HCT116 (cell line): ENCODE measurements at regions not wholly inside any gene's neighbourhood (a gene's known extent, or its start where the extent isn't known, plus 50 kb on each side); places are given as distances from the start of the nearest gene placed in this dataset.

Experiments used
- ATAC-seq: fragments of 200-7000 bp; cut with Tn5 transposase; 2 replicates; pipeline ENCODE4 v1.9.1; 2020; ENCODE audit warnings: mild to moderate bottlenecking, moderate library complexity
- BruUV-seq: library from RNA; stranded (reverse); fragments of 400-500 nt; replicated peaks from 2 replicates; lab custom pipeline; 2021; lab: Mats Ljungman, UMichigan
- CTCF ChIA-PET: fragments of 300-600 bp; sonication (Branson Sonifier 250); formaldehyde crosslinking; loops from one replicate; lab custom pipeline; 2021; ENCODE audit warnings: antibody characterized with exemption; lab: Charles Lee
- POLR2A ChIA-PET: fragments of 300-600, 350-600 bp; sonication (Branson Sonifier 250); formaldehyde crosslinking; loops from one replicate; lab custom pipeline; 2021; ENCODE audit warnings: antibody characterized with exemption; lab: Charles Lee
- RAD21 ChIA-PET, 2 experiments: fragments of 300-600 bp; sonication (Branson Sonifier 250); formaldehyde crosslinking; loops; one replicate each; lab custom pipeline; 2023; ENCODE audit warnings: low total read pairs in 2 of 2; ENCODE audit not compliant: uncharacterized antibody in 2 of 2, unreplicated experiment in 2 of 2, low non-redundant PET in 1 of 2; lab: Charles Lee
- DNase-seq: peaks from one replicate; pipeline ENCODE4 v3.0.0-alpha.2; 2010; ENCODE audit warnings: low read depth, low spot score
- H2AFZ ChIP-seq: fragments of 200-600 bp; shearing (Covaris generic), sonication (generic); 2 replicates; pipeline ENCODE4 v1.6.1; 2017; ENCODE audit warnings: low read depth, mixed run types, mixed read lengths, antibody characterized with exemption, low read length; ENCODE audit not compliant: poor library complexity, severe bottlenecking
- H3K27ac ChIP-seq: 2 replicates; pipeline ENCODE4 v1.5.1; 2012; ENCODE audit warnings: low read depth, low read length
- H3K27me3 ChIP-seq: fragments of 200-600 bp; sonication (generic); 2 replicates; pipeline ENCODE4 v1.6.1; 2016; ENCODE audit warnings: mixed run types, low read length, mixed read lengths; ENCODE audit not compliant: insufficient read depth
- H3K36me3 ChIP-seq, 2 experiments: fragments of 200-500 bp in 1 of 2; fragments of 200-600 bp in 1 of 2; sonication (Bioruptor generic) in 1 of 2; sonication (generic) in 1 of 2; 2 replicates each; pipeline versions ENCODE4 v1.5.1 to v1.6.1; 2014 to 2016; ENCODE audit warnings: low read length in 2 of 2, inconsistent platforms in 1 of 2, mixed read lengths in 1 of 2, mixed run types in 1 of 2; ENCODE audit not compliant: insufficient read depth in 2 of 2, control insufficient read depth in 1 of 2
- H3K4me1 ChIP-seq, 2 experiments: fragments of 200-600 bp in 1 of 2; sonication (generic) in 1 of 2; 2 replicates each; pipeline versions ENCODE4 v1.5.1 to v1.6.1; 2012 to 2017; ENCODE audit warnings: low read length in 2 of 2, inconsistent platforms in 1 of 2, mild to moderate bottlenecking in 1 of 2, mixed read lengths in 1 of 2, mixed run types in 1 of 2, moderate library complexity in 1 of 2; ENCODE audit not compliant: insufficient read depth in 2 of 2, control insufficient read depth in 1 of 2
- H3K4me2 ChIP-seq: fragments of 200-600 bp; sonication (generic); 2 replicates; pipeline ENCODE4 v1.6.1; 2017; ENCODE audit warnings: mixed run types, low read length, mixed read lengths
- H3K4me3 ChIP-seq, 2 experiments: fragments of 200-600 bp in 1 of 2; sonication (generic) in 1 of 2; replicated peaks in 1 of 2; 2 replicates each; pipeline ENCODE4 v1.5.1; 2011 to 2016; ENCODE audit warnings: low read length in 2 of 2, control low read depth in 1 of 2, low read depth in 1 of 2, mild to moderate bottlenecking in 1 of 2, mixed read lengths in 1 of 2, mixed run types in 1 of 2
- H3K79me2 ChIP-seq: fragments of 200-600 bp; sonication (generic); 2 replicates; pipeline ENCODE4 v1.6.1; 2017; ENCODE audit warnings: mild to moderate bottlenecking, mixed run types, low read length, moderate library complexity, mixed read lengths; ENCODE audit not compliant: insufficient read depth
- H3K9ac ChIP-seq: fragments of 200-600 bp; sonication (generic); 2 replicates; pipeline ENCODE4 v1.6.1; 2016; ENCODE audit warnings: low read length, mixed read lengths
- H3K9me2 ChIP-seq: fragments of 200-600 bp; sonication (generic), shearing (Covaris generic); 2 replicates; pipeline ENCODE4 v1.6.1; 2017; ENCODE audit warnings: mixed run types, mild to moderate bottlenecking, moderate library complexity; ENCODE audit not compliant: insufficient read depth
- H3K9me3 ChIP-seq, 2 experiments: fragments of 200-500 bp in 1 of 2; fragments of 200-600 bp in 1 of 2; sonication (Bioruptor generic) in 1 of 2; sonication (generic) in 1 of 2; 2 replicates each; pipeline ENCODE4 v1.6.1; 2014 to 2017; ENCODE audit warnings: low read length in 2 of 2, mixed read lengths in 2 of 2, inconsistent platforms in 1 of 2, low read depth in 1 of 2, mild to moderate bottlenecking in 1 of 2, mixed run types in 1 of 2, moderate library complexity in 1 of 2; ENCODE audit not compliant: control insufficient read depth in 1 of 2, insufficient read depth in 1 of 2
- H4K20me1 ChIP-seq: fragments of 200-600 bp; sonication (generic), shearing (Covaris generic); 2 replicates; pipeline ENCODE4 v1.6.1; 2017; ENCODE audit warnings: mixed run types, mild to moderate bottlenecking, moderate library complexity; ENCODE audit not compliant: insufficient read depth
- CBX3 ChIP-seq: IDR thresholded peaks from 2 replicates; pipeline ENCODE4 v1.6.1; 2012; ENCODE audit warnings: low read depth
- CEBPB ChIP-seq: IDR thresholded peaks from 2 replicates; pipeline ENCODE4 v1.6.1; 2012; ENCODE audit warnings: low read depth
- EGR1 ChIP-seq: IDR thresholded peaks from 2 replicates; pipeline ENCODE4 v1.6.1; 2012; ENCODE audit warnings: low read depth
- EZH2 ChIP-seq: fragments of 200-600 bp; sonication (generic); IDR thresholded peaks from 2 replicates; pipeline ENCODE4 v1.6.1; 2017; ENCODE audit warnings: antibody characterized with exemption, mixed run types
- EZH2phosphoT487 ChIP-seq: fragments of 200-600 bp; IDR thresholded peaks from 2 replicates; pipeline ENCODE4 v1.6.1; 2018; ENCODE audit warnings: antibody characterized with exemption, borderline replicate concordance
- FOSL1 ChIP-seq: IDR thresholded peaks from 2 replicates; pipeline ENCODE4 v1.6.1; 2012; ENCODE audit warnings: low read depth
- MAX ChIP-seq: IDR thresholded peaks from 2 replicates; pipeline ENCODE4 v1.6.1; 2012
- POLR2A ChIP-seq: IDR thresholded peaks from 2 replicates; pipeline ENCODE4 v1.7.0; 2011; ENCODE audit warnings: borderline replicate concordance; ENCODE audit not compliant: insufficient read depth, insufficient read length; ENCODE audit errors: extremely low read depth
- POLR2AphosphoS5 ChIP-seq: IDR thresholded peaks from 2 replicates; pipeline ENCODE4 v1.6.1; 2011; ENCODE audit warnings: mild to moderate bottlenecking, low read depth, low read length, moderate library complexity
- RAD21 ChIP-seq: IDR thresholded peaks from 2 replicates; pipeline ENCODE4 v1.6.1; 2012; ENCODE audit warnings: low read depth, mild to moderate bottlenecking
- REST ChIP-seq: IDR thresholded peaks from 2 replicates; pipeline ENCODE4 v1.6.1; 2012; ENCODE audit warnings: low read depth
- SRF ChIP-seq: IDR thresholded peaks from 2 replicates; pipeline ENCODE4 v1.6.1; 2012; ENCODE audit warnings: low read depth
- TCF7L2 ChIP-seq: IDR thresholded peaks from 2 replicates; pipeline ENCODE4 v1.7.0; 2011; ENCODE audit warnings: borderline replicate concordance, inconsistent platforms; ENCODE audit not compliant: insufficient read depth, insufficient read length; ENCODE audit errors: extremely low read depth
- YY1 ChIP-seq: IDR thresholded peaks from 2 replicates; pipeline ENCODE4 v1.6.1; 2011; ENCODE audit warnings: low read length, low read depth, moderate library complexity, mild to moderate bottlenecking; ENCODE audit not compliant: insufficient replicate concordance; ENCODE audit errors: extremely low read depth
- ZFX ChIP-seq: fragments of 450-650 bp; IDR thresholded peaks from 2 replicates; pipeline ENCODE4 v1.6.1; 2017
- ZNF274 ChIP-seq: fragments of 200-500 bp; sonication (Bioruptor generic); IDR thresholded peaks from 2 replicates; pipeline ENCODE4 v1.6.1; 2014; ENCODE audit warnings: mild to moderate bottlenecking, low read depth, low read length, inconsistent platforms
- intact Hi-C: fragments of 100-400 bp; cut with micrococcal nuclease; formaldehyde crosslinking; loops from 2 replicates; pipeline ENCODE4 v1.10.0; 2022
- TF ChIP-seq, protein P1 (sequence below): IDR thresholded peaks from 2 replicates; pipeline ENCODE4 v1.6.1; 2012

GRCh38 chr4:29289118-29289517 lies 1431.1 kb upstream of the PCDH7 start:
- Histone ChIP-seq H3K27ac (no peak overlapping the region), H3K4me2 (no peak overlapping the region), H2AFZ (no peak overlapping the region), H3K9me3 (no peaks in the 10 kb centered on the region), H3K36me3 (no peaks in the 10 kb centered on the region), H3K79me2 (no peaks in the 10 kb centered on the region), H3K4me1 (no peaks in the 10 kb centered on the region), H3K27me3 (no peaks in the 10 kb centered on the region), H3K4me3 (no peak overlapping the region), H4K20me1 (no peaks in the 10 kb centered on the region), H3K9me2 (no peaks in the 10 kb centered on the region), H3K9ac (no peak overlapping the region)
- DNase-seq: no peak
- intact Hi-C loops: no loop called here
- ChIA-PET RAD21 (no interaction called here), POLR2A (no interaction called here), CTCF (no interaction called here)
- TF ChIP-seq EGR1 (no peak), EZH2 (no peak), REST (no peak), FOSL1 (no peak), YY1 (no peak), MAX (no peak), RAD21 (no peak)
- ATAC-seq: no peak
- no TSS peak for BruUV-seq

GRCh38 chr4:29295280-29295679 lies 1424.9 kb upstream of the PCDH7 start:
- CTCF ChIA-PET: no interaction called here
- Histone ChIP-seq H3K4me3 (no peak overlapping the region), H4K20me1 (no peaks in the 10 kb centered on the region), H3K9me3 (no peaks in the 10 kb centered on the region), H3K79me2 (no peaks in the 10 kb centered on the region), H3K27me3 (no peaks in the 10 kb centered on the region), H3K4me2 (no peak overlapping the region), H3K9me2 (no peaks in the 10 kb centered on the region), H3K27ac (no peak overlapping the region), H2AFZ (no peak overlapping the region), H3K4me1 (no peaks in the 10 kb centered on the region), H3K36me3 (no peaks in the 10 kb centered on the region), H3K9ac (no peak overlapping the region)
- no peak for TF ChIP-seq ZFX
- TF ChIP-seq EZH2phosphoT487: no peak
- no peak for TF ChIP-seq RAD21
- TF ChIP-seq SRF: no peak
- TF ChIP-seq EGR1: no peak
- TF ChIP-seq, protein P1, sequence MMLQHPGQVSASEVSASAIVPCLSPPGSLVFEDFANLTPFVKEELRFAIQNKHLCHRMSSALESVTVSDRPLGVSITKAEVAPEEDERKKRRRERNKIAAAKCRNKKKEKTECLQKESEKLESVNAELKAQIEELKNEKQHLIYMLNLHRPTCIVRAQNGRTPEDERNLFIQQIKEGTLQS: no peak
- no peak for TF ChIP-seq POLR2A
- no peak for TF ChIP-seq YY1
- no peak for TF ChIP-seq CBX3
- no peak for TF ChIP-seq TCF7L2
- TF ChIP-seq POLR2AphosphoS5: no peak
- no peak for TF ChIP-seq ZNF274
- TF ChIP-seq CEBPB: no peak
- TF ChIP-seq EZH2: no peak
- POLR2A ChIA-PET: no interaction called here
- intact Hi-C loops: no loop called here
- RAD21 ChIA-PET: no interaction called here
- ATAC-seq (no peak), DNase-seq (no peak)
- no TSS peak for BruUV-seq
